Activated CD4-positive, alpha-beta T cell treated with anti-CD3 and anti-CD28 coated beads, Interleukin-2, Interleukin-4, amounts not matched to agents 100 ng/mL and 50 ng/mL, durations not matched to agents 16 hours and 8 hours (primary cell): ENCODE measurements at regions not wholly inside any gene's neighbourhood (a gene's known extent, or its start where the extent isn't known, plus 50 kb on each side); places are given as distances from the start of the nearest gene placed in this dataset.
"Not testable (repeated sequence)": the region's sequence is repeated elsewhere in the genome, so short reads cannot be mapped to it uniquely, and the experiment has no call there.

Experiments
- DNase-seq: peaks from one replicate; pipeline ENCODE4 v3.0.0-alpha.2; 2020; ENCODE audit warnings: low spot score

GRCh38 chr2:187610450-187610849, 56.2 kb upstream of the TFPI start:
- DNase-seq = not testable (repeated sequence)

- no peak for DNase-seq
Observed at GRCh38 chr2:187612857-187613256, 58.6 kb upstream of the TFPI start.

- DNase-seq = no peak
Observed at GRCh38 chr2:187614756-187615155, 60.5 kb upstream of the TFPI start.

- no peak for DNase-seq
Observed at GRCh38 chr2:187615364-187615763, 61.1 kb upstream of the TFPI start.

GRCh38 chr2:187615902-187616301, 61.7 kb upstream of the TFPI start:
- DNase-seq = no peak

- DNase-seq = no peak
Observed at GRCh38 chr2:187617120-187617519, 62.9 kb upstream of the TFPI start.

- no peak for DNase-seq
Observed at GRCh38 chr2:187617905-187618304, 63.7 kb upstream of the TFPI start.

GRCh38 chr2:187618813-187619212, 64.6 kb upstream of the TFPI start:
- no peak for DNase-seq

GRCh38 chr2:187627153-187627552, 72.9 kb upstream of the TFPI start:
- DNase-seq = no peak

GRCh38 chr2:187636731-187637391, 82.6 kb upstream of the TFPI start:
- not testable (repeated sequence) for DNase-seq

- DNase-seq = not testable (repeated sequence)
Observed at GRCh38 chr2:187637392-187637740, 83.1 kb upstream of the TFPI start.

GRCh38 chr2:187637771-187638170, 83.5 kb upstream of the TFPI start:
- not testable (repeated sequence) for DNase-seq

GRCh38 chr2:187638840-187639239, 84.6 kb upstream of the TFPI start:
- DNase-seq = no peak

- DNase-seq = no peak
Observed at GRCh38 chr2:187640926-187641510, 86.8 kb upstream of the TFPI start.

- no peak for DNase-seq
Observed at GRCh38 chr2:187642498-187642897, 88.3 kb upstream of the TFPI start.

- no peak for DNase-seq
Observed at GRCh38 chr2:187644486-187644885, 90.3 kb upstream of the TFPI start.

GRCh38 chr2:187644981-187645380, 90.7 kb upstream of the TFPI start:
- DNase-seq = no peak

- DNase-seq = no peak
Observed at GRCh38 chr2:187646556-187646955, 92.3 kb upstream of the TFPI start.

GRCh38 chr2:187654535-187654934, 100.3 kb upstream of the TFPI start:
- no peak for DNase-seq

GRCh38 chr2:187655001-187655400, 100.8 kb upstream of the TFPI start:
- no peak for DNase-seq

- DNase-seq = no peak
Observed at GRCh38 chr2:187656123-187656522, 101.9 kb upstream of the TFPI start.

- no peak for DNase-seq
Observed at GRCh38 chr2:187658952-187659525, 104.8 kb upstream of the TFPI start.

- DNase-seq = not testable (repeated sequence)
Observed at GRCh38 chr2:187676050-187676449, 121.8 kb upstream of the TFPI start.

- no peak for DNase-seq
Observed at GRCh38 chr2:187679454-187679853, 125.2 kb upstream of the TFPI start.
